C4-2B (cell line): ENCODE measurements at regions not wholly inside any gene's neighbourhood (a gene's known extent, or its start where the extent isn't known, plus 50 kb on each side); places are given as distances from the start of the nearest gene placed in this dataset.

Experiments used
- H3K27ac ChIP-seq: fragments of 450-650 bp; 2 replicates; pipeline ENCODE4 v1.5.1; 2017
- CTCF ChIP-seq: fragments of 450-650 bp; conservative IDR thresholded peaks from 2 replicates; pipeline ENCODE4 v1.5.1; 2017; ENCODE audit warnings: mild to moderate bottlenecking
- ZFX ChIP-seq: fragments of 450-650 bp; IDR thresholded peaks from 2 replicates; pipeline ENCODE4 v1.6.1; 2017

DNA sequence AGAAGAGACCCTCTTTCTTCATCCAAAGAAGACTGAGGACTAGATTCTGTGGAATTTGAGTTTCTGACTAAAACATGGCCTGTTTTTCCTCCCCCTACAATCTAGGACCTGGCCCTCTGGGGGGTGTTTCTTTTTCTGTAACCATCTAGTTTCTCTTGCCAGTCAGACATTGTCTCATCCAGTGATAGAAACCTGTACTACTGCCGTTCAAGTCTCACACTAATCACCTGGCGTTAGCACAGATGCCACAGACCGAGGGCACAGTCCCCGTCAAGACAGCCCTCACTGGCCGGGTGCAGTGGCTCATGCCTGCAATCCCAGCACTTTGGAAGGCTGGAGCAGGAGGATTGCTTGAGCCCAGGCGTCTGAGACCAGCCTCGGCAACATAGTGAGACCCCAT, 126.9 kb upstream of the NDUFV2 start:
- TF ChIP-seq ZFX (no peak), CTCF (no peak)
- H3K27ac ChIP-seq: no peak overlapping the region

DNA sequence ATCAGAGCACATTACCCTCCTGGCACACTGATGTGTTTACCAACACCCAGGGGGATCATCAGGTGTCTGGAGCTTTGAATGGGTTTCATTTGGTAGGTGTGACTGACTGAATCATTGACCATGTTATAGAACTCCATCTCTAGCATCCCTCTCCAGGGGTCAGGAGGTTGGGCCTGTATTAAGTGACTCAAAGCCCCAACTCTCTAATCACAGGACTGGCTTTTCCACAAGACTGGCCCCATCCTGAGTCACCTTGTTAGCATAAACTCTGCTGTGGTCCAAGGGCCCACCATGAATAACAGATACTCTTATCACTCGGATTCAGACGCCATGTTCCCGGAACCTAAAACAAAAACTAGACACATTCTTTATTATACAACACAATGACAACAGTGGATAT, 125.9 kb upstream of the NDUFV2 start:
- H3K27ac ChIP-seq: no peak overlapping the region
- no peak for TF ChIP-seq CTCF
- no peak for TF ChIP-seq ZFX

DNA sequence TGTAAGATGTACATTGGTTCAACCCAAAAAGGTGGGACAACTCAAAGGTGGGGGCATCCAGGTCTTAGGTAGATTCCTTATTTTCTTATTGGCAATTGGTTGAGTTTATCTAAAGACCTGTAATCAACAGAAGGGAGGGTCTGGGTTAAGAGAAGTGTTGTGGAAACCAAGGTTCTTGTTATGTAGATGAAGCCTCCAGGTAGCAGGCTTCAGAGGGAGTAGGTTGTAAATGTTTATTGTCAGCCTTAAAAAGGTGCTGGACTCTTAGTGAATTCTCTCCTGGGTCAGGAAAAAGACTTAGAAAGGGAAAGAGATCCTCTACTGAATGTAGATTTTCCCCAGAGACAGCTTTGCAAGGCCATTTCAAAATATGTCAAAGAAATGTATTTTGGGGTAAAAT, 125.3 kb upstream of the NDUFV2 start:
- TF ChIP-seq CTCF (no peak), ZFX (no peak)
- no peak overlapping the region for H3K27ac ChIP-seq

DNA sequence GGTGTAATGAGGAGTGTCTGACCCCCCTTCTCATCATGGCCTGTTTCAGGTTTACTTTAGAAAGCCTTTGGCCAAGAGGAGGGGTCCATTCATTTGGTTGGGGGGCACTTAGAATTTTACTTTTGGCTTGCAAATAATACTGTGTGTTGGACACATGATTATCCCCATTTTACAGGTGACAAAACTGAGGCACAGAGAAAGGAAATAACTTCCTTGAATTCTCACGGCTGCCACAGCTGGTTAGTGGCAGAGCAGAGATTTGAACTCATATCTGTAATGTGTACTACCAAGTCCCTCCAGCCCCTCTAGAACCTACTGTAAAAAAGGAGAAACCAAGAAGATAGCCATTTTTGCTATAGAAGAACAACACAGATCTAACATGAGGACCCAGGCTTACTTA, 124.8 kb upstream of the NDUFV2 start:
- no peak overlapping the region for H3K27ac ChIP-seq
- TF ChIP-seq ZFX (no peak), CTCF (no peak)

GRCh38 chr18:8978394-8978793, 124.1 kb upstream of the NDUFV2 start:
- TF ChIP-seq ZFX (no peak), CTCF (no peak)

DNA sequence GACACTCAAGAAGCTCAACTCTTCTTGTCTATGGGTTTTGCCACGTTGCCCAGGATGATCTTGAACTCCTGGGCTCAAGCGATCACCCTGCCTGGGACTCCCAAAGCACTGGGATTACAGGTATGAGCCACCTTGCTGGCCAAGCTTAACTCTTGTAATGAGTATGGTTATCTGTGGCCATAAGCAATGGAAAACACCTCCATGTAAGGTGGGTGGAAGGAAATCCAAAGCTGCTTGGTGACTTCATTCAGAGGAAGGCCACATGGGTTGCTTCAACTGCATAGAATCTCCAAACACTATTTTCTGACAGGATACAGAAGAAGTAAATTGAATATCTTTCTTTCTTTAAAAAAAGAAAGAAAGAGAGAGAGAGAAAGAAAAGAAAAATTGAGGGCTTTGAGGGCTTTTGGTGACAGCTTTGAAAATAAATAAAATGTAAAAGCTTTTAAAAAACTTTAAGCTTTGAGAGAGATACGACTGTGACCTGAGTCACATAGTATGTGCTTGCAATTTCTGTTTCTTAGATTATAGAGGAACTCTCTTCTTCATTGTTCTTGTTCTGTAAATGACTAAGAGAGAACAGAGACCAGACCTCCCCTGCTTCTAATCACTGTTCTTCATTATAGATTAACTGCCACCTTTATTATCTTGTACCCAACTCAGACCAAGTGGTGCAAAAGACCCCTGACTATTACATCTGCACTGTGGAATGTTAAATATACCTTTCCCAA, 123.1 kb upstream of the NDUFV2 start:
- no peak overlapping the region for H3K27ac ChIP-seq

More at GRCh38 chr18:8978394-8978793, 124.1 kb upstream of the NDUFV2 start:
- no peak overlapping the region for H3K27ac ChIP-seq

GRCh38 chr18:8980496-8980895, 122.0 kb upstream of the NDUFV2 start:
- H3K27ac ChIP-seq: no peak overlapping the region
- no peak for TF ChIP-seq ZFX
- no peak for TF ChIP-seq CTCF

More for the DNA sequence above, 123.1 kb upstream of the NDUFV2 start:
- no peak for TF ChIP-seq CTCF
- TF ChIP-seq ZFX: no peak
